ENCODE measurements at regions not wholly inside any gene's neighbourhood (a gene's known extent, or its start where the extent isn't known, plus 50 kb on each side); places are given as distances from the start of the nearest gene placed in this dataset.

DNA sequence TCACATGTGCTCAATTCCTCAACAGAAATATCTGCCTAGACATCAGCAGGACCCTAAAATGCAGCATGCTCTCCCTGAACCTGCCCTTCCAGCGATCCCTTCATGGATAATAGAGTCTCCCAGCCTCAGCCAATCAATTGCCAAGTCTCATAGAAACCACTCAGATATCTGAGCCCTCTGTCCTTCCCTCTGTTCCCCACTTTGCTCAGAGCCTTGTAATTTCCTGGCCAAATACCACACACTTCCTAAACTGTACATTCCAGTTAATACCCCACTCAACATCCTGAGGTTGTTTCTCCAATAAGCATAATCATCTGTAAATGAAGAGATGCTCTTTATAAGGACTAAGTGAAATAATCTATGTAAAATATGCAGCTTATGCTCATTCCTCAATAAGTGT is 59.3 kb upstream of the PTGFRN start:
- no peak for TF ChIP-seq POLR2AphosphoS5 (IDR thresholded peaks at IDR 0.05; ENCODE audit: borderline replicate concordance, low read depth, low read length)
- no peak for TF ChIP-seq EZH2 (IDR thresholded peaks at IDR 0.05)
- no peak for TF ChIP-seq FOXP2 (optimal IDR thresholded peaks at IDR 0.05; ENCODE audit: control extremely low read depth, extremely low read length, insufficient read depth)
